GM21367 (cell line): ENCODE measurements at regions not wholly inside any gene's neighbourhood (a gene's known extent, or its start where the extent isn't known, plus 50 kb on each side); places are given as distances from the start of the nearest gene placed in this dataset.

ENCODE experiments used
- ATAC-seq: cut with Tn5 transposase; IDR thresholded peaks from one replicate; pipeline ENCODE4 v1.9.1; 2021; ENCODE audit not compliant: unreplicated experiment

GRCh38 chr12:105740970-105741725 lies 397.6 kb downstream of the NUAK1 start:
- ATAC-seq, result no peak

GRCh38 chr12:105741786-105742566 lies 396.8 kb downstream of the NUAK1 start:
- ATAC-seq, result no peak

- no peak for ATAC-seq
Measured at GRCh38 chr12:105742567-105742874, 396.2 kb downstream of the NUAK1 start.

DNA sequence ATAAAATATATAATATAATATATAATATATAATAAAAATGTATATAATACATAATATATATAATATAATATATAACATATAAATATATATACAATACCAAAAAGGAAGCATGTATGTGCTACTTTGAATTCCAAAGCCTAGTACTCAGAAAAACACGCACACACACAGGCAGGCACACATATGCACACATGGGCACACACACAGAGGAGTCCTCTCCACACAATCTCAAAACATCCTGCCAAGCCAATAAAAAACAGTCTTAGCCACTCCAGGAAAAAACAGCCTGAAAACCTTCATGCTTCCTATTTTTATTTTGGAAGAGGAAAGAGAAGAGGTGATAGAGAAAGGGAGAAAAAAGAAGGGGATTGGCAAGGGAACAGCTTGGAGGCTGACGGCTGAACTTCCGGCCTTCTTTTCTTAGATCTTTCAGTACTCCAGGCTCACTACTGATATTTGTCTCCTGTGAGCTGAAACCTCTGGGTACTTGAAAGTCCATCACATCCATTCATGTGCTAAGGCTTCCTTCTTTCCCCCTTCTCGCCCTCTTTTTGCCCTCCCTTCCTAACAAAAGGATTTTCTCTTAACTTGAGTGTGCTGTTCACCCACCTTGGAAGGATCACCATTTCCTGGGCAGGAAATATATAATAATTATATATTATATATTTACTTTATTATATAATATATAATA lies 394.2 kb downstream of the NUAK1 start:
- no peak for ATAC-seq

- ATAC-seq, result no peak
Measured at GRCh38 chr12:105745811-105746210, 392.9 kb downstream of the NUAK1 start.

- ATAC-seq, result no peak
Measured at GRCh38 chr12:105748806-105749600, 389.8 kb downstream of the NUAK1 start.

- no peak for ATAC-seq
Measured at GRCh38 chr12:105750096-105750495, 388.7 kb downstream of the NUAK1 start.

DNA sequence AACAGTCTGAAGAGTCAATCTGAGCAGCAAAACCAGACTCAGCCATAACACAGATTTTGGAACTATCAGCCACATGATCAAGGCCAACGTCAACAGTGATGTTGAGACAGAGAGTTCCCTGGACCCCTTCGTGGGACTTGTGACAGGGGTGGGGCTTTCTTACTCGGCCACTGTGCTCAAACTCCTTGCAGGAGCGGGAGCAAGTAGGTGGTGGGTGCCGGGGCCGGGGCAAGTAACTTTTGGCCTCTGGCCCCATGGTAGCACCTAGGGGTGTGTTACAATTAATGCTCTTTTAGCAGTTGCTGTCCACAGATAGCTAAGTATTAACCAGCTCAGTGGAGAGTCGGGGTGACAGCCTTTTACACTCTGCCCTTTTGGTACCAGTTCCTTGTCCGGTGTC lies 384.4 kb downstream of the NUAK1 start:
- no peak for ATAC-seq

DNA sequence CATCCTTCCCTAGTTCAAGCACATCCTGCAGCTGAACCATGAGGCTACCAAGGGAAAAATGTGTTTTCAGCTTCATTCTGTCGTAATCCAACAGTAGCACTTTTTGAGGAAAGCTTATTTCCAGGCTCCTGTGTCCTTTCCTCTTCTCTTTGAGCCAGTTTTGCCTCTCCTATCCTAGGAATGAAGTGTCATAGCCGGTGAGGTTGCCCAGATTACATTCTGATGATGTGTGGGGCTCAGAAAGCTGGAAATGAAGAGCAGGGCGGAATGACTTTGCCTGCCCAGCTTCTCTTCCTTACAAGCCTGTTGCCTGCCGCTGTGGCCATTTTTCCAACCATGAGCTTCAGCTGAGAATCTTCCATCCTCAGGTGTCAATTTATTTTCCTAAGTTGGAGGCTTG lies 381.8 kb downstream of the NUAK1 start:
- ATAC-seq, result no peak

DNA sequence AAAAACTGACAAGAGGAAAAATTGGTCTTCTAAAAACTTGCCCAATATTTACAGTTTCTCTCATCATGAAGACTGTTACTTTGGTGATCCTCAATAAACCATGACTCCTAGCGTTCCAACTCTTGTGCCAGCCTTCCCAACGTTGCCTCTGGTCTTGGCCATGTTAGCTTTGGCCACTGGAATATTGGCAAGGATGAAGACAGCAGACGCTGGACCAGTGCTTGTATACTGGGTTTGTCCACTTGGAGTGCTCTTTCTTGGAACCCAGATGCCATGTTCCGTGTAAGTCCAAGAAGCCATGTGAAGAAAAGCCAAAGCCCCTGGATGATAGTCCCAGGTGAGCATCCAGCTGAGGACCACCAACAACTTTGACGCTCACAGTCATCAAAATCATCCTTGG lies 379.6 kb downstream of the NUAK1 start:
- no peak for ATAC-seq

DNA sequence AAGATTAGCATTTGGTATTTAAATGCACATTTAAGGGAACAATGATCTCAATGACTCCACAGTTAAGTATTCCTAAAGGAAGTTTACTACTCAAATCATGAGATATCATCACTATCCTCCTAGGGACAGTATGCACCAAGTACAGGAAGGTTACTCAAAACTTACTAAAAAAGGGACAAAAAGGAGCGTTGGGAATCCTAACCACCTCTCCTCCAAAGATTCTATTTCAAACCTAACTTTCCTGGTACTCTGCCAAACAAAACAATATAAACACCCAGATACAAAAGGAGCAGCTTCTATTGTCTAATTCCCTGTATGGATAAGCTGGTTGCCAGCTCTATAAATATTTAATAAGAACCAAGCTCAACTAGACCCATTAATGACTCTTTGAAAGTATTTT lies 377.7 kb downstream of the NUAK1 start:
- no peak for ATAC-seq

GRCh38 chr12:105764216-105764835 lies 374.4 kb downstream of the NUAK1 start:
- ATAC-seq, result no peak

DNA sequence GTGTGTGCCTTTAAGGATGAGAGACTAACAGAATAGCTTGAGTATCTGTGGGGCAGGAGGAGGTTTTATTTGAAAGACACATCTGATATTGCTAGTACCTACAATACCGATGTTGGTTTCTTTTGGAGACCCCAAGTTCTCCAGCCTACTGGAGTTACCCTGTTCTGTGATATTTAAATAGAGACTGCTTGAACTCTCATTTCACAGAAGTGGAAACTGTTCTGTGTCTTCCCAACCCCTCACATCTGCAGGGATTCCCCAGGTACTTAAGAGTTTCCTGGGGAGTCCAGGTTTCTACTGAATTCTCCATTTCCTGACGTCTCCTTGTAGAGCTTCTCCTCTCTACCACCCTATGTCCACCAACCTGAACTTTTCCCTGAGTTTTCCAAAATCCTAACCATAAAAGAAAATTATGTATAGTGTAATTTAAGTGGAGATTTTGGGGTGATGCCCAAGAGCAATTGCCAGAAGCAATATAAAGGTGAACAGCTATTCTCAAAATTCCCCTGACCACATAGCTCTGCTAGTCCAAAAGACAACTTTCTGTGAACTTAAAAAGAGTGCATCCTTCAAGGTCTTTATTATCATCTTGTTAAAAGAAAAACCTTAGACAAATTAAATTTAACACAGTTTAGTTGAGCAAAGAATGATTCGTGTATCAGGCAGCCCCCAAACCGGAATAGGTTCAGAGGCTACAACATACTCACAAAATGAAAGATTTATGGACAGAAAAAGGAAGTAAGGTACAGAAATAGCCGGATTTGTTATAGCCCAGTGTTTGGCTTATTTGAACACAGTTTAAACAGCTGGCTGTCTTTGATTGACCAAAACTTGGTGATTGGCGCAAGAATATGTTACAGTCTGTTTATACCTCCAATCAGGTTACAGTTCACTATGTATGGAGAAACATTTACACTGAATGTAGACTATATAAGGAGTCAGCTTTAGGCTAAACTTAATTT lies 373.4 kb downstream of the NUAK1 start:
- ATAC-seq, result no peak

- ATAC-seq, result no peak
Measured at GRCh38 chr12:105766029-105766428, 372.7 kb downstream of the NUAK1 start.

DNA sequence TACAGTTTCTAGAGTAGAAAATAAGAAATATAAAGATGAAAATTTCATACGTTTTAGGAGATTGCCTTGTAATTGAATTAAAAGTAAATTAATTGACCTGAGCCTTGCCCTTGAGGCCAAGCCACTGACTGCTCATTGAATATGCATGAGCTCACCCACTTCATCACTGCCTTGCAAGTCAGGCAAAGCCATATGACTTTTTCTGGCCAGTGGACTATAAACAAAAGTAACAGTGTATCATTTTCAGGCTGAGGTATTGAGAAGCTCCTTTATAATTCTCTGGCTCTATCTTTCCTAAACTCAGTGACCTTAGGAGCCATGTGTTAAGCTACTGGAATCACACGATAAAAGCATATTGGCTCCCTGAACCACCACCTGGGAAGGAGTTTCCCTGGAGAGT lies 369.3 kb downstream of the NUAK1 start:
- ATAC-seq, result no peak

DNA sequence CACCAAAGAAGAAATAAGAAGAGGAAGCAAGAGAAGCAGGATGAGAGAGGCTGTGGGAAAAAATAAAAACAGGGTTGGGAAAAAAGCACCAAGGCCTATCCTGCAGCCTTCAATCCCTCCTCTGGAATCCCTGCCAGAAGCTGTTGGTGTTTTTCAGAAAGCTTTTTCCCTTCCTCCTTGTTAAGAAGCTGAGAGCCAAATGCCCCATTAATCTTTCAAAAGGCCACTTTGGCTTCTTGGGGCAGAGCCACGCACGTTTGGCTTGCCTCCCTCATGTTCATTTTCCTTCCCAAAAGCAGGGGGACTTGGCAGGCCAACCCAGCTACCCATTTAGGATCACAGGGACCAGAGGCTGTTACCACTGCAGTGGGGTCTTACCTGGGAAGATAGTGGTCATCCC lies 365.3 kb downstream of the NUAK1 start:
- no peak for ATAC-seq

DNA sequence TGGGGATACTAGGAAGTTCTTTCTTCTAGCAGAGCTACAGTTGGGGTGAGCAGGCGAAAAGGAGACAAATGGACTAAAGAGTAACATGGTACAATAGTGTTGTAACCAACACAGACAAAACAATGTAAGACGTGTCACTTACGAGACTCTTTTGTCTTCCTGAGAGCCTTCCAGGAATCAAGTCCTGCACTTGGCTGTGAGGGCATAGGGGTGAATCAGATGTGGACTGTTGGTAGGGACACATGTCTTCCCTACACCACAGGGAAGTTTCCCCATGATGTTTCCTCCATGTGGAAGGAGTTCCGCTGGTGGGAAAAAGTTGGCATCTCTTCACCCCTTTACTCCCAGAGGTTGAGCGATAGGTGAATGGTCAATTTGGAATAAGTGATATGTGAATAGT lies 364.7 kb downstream of the NUAK1 start:
- ATAC-seq, result no peak

GRCh38 chr12:105775343-105775742 lies 363.4 kb downstream of the NUAK1 start:
- no peak for ATAC-seq
